H1 (cell line): ENCODE measurements at regions not wholly inside any gene's neighbourhood (a gene's known extent, or its start where the extent isn't known, plus 50 kb on each side); places are given as distances from the start of the nearest gene placed in this dataset.

Source experiments
- CTCF ChIA-PET: fragments of 300-600 bp; sonication (Branson Sonifier 250); formaldehyde crosslinking; loops from one replicate; lab custom pipeline; 2021; ENCODE audit not compliant: partially characterized antibody; lab: Charles Lee
- POLR2A ChIA-PET: fragments of 300-600 bp; sonication (Branson Sonifier 250); formaldehyde crosslinking; loops from one replicate; lab custom pipeline; 2021; ENCODE audit warnings: inconsistent platforms; ENCODE audit not compliant: partially characterized antibody; lab: Charles Lee
- DNase-seq, 2 experiments: peaks; one replicate each; pipeline versions ENCODE4 v3.0.0 to v3.0.0-alpha.2; 2010 to 2022; ENCODE audit warnings: low spot score in 2 of 2, low read depth in 1 of 2, mixed read lengths in 1 of 2
- FAIRE-seq: peaks from 2 replicates; lab custom pipeline; 2011; peaks lifted over from hg19 to GRCh38; lab: Jason Lieb, UNC
- H2AFZ ChIP-seq: 2 replicates; pipeline ENCODE4 v1.8.1; 2012; ENCODE audit warnings: low read length, inconsistent platforms
- H2AK5ac ChIP-seq: 2 replicates; pipeline ENCODE4 v1.6.1; 2013; ENCODE audit warnings: low read depth, low read length
- H2BK120ac ChIP-seq: replicated peaks from 2 replicates; pipeline ENCODE3; 2013; ENCODE audit warnings: low read depth, low read length, inconsistent platforms
- H2BK12ac ChIP-seq: 2 replicates; pipeline ENCODE4 v1.6.1; 2013; ENCODE audit warnings: low read depth, low read length
- H2BK15ac ChIP-seq: 2 replicates; pipeline ENCODE4 v1.6.1; 2013; ENCODE audit warnings: low read length
- H2BK20ac ChIP-seq: 2 replicates; pipeline ENCODE4 v1.6.1; 2013; ENCODE audit warnings: low read length
- H2BK5ac ChIP-seq: 2 replicates; pipeline ENCODE4 v1.6.1; 2013; ENCODE audit warnings: low read depth, low read length
- H3K14ac ChIP-seq: 2 replicates; pipeline ENCODE4 v1.6.1; 2013; ENCODE audit warnings: inconsistent platforms; ENCODE audit not compliant: insufficient read length
- H3K18ac ChIP-seq: 2 replicates; pipeline ENCODE4 v1.6.1; 2013; ENCODE audit warnings: low read length; ENCODE audit errors: extremely low read depth
- H3K23ac ChIP-seq: 2 replicates; pipeline ENCODE4 v1.6.1; 2013; ENCODE audit warnings: inconsistent platforms; ENCODE audit not compliant: insufficient read length
- H3K23me2 ChIP-seq: 2 replicates; pipeline ENCODE4 v1.6.1; 2013; ENCODE audit warnings: low read depth, low read length
- H3K27ac ChIP-seq: 2 replicates; pipeline ENCODE4 v1.6.1; 2011; ENCODE audit warnings: low read depth, low read length, inconsistent platforms
- H3K27me3 ChIP-seq, 4 experiments: replicated peaks in 1 of 4; 1 replicate in 1 of 4; 2 replicates in 3 of 4; pipeline versions ENCODE4 v1.6.1 to v1.8.1; 2011 to 2013; ENCODE audit warnings: low read length in 3 of 4, mild to moderate bottlenecking in 3 of 4, inconsistent platforms in 2 of 4, mixed read lengths in 2 of 4, moderate library complexity in 1 of 4; ENCODE audit not compliant: control insufficient read depth in 3 of 4, insufficient read depth in 3 of 4; ENCODE audit errors: extremely low read depth in 1 of 4
- H3K36me3 ChIP-seq, 4 experiments: 2 replicates each; pipeline versions ENCODE4 v1.6.1 to v1.8.1; 2011 to 2013; ENCODE audit warnings: mild to moderate bottlenecking in 4 of 4, low read length in 3 of 4, moderate library complexity in 2 of 4, control low read depth in 1 of 4, inconsistent platforms in 1 of 4; ENCODE audit not compliant: insufficient read depth in 4 of 4, control insufficient read depth in 2 of 4
- H3K4ac ChIP-seq: replicated peaks from 2 replicates; pipeline ENCODE3; 2013; ENCODE audit warnings: low read length, low read depth, mixed read lengths, inconsistent platforms; ENCODE audit not compliant: insufficient read length
- H3K4me1 ChIP-seq, 4 experiments: replicated peaks in 1 of 4; 1 replicate in 1 of 4; 2 replicates in 3 of 4; pipeline versions ENCODE4 v1.6.1 to v1.8.1; 2011 to 2013; ENCODE audit warnings: low read length in 3 of 4, inconsistent platforms in 2 of 4, mixed read lengths in 1 of 4; ENCODE audit not compliant: insufficient read depth in 4 of 4, control insufficient read depth in 3 of 4
- H3K4me2 ChIP-seq, 2 experiments: 2 replicates each; pipeline versions ENCODE4 v1.6.1 to v1.8.1; 2011 to 2013; ENCODE audit warnings: low read depth in 2 of 2, low read length in 2 of 2, control low read depth in 1 of 2, inconsistent platforms in 1 of 2, mild to moderate bottlenecking in 1 of 2; ENCODE audit not compliant: insufficient read depth in 1 of 2
- H3K4me3 ChIP-seq, 4 experiments: fragments of 200-600, 300-600 bp in 1 of 4; sonication (generic), shearing (Covaris generic), sonication (Bioruptor Twin) in 1 of 4; 2 replicates each; pipeline versions ENCODE4 v1.5.1 to v1.8.1; 2011 to 2016; ENCODE audit warnings: low read length in 4 of 4, low read depth in 3 of 4, control low read depth in 2 of 4, inconsistent platforms in 2 of 4, mild to moderate bottlenecking in 2 of 4, mixed read lengths in 1 of 4, moderate library complexity in 1 of 4; ENCODE audit not compliant: insufficient read depth in 2 of 4; ENCODE audit errors: extremely low read depth in 1 of 4
- H3K56ac ChIP-seq: replicated peaks from 2 replicates; pipeline ENCODE3; 2013; ENCODE audit warnings: low read depth, mild to moderate bottlenecking, mixed read lengths, low read length, inconsistent platforms; ENCODE audit not compliant: insufficient read length
- H3K79me1 ChIP-seq: 2 replicates; pipeline ENCODE4 v1.6.1; 2013; ENCODE audit warnings: low read depth, low read length, control low read depth
- H3K79me2 ChIP-seq, 2 experiments: 2 replicates each; pipeline versions ENCODE4 v1.6.1 to v1.8.1; 2012 to 2013; ENCODE audit warnings: low read length in 2 of 2, mild to moderate bottlenecking in 2 of 2, inconsistent platforms in 1 of 2; ENCODE audit not compliant: insufficient read depth in 2 of 2, control insufficient read depth in 1 of 2
- H3K9ac ChIP-seq, 4 experiments: replicated peaks in 1 of 4; 1 replicate in 1 of 4; 2 replicates in 3 of 4; pipeline versions ENCODE4 v1.6.1 to v1.8.1; 2011 to 2013; ENCODE audit warnings: low read depth in 3 of 4, low read length in 3 of 4, control low read depth in 2 of 4, mild to moderate bottlenecking in 2 of 4, moderate library complexity in 2 of 4, inconsistent platforms in 1 of 4; ENCODE audit errors: extremely low read depth in 1 of 4
- H3K9me3 ChIP-seq, 2 experiments: 2 replicates each; pipeline versions ENCODE4 v1.6.1 to v1.8.1; 2012 to 2013; ENCODE audit warnings: mild to moderate bottlenecking in 2 of 2, moderate library complexity in 2 of 2, control low read depth in 1 of 2, inconsistent platforms in 1 of 2, low read depth in 1 of 2, low read length in 1 of 2, mixed read lengths in 1 of 2; ENCODE audit not compliant: insufficient read depth in 2 of 2
- H4K20me1 ChIP-seq, 2 experiments: replicated peaks in 1 of 2; 2 replicates each; pipeline versions ENCODE3 to v1.8.1; 2011 to 2013; ENCODE audit warnings: inconsistent platforms in 2 of 2, low read length in 2 of 2, mild to moderate bottlenecking in 1 of 2; ENCODE audit not compliant: insufficient read depth in 2 of 2, control insufficient read depth in 1 of 2
- H4K5ac ChIP-seq: 2 replicates; pipeline ENCODE4 v1.6.1; 2013; ENCODE audit warnings: low read length, low read depth, mixed read lengths, inconsistent platforms; ENCODE audit not compliant: insufficient read length
- H4K8ac ChIP-seq: 2 replicates; pipeline ENCODE4 v1.8.0; 2013; ENCODE audit warnings: mild to moderate bottlenecking, moderate library complexity, low read length, inconsistent platforms; ENCODE audit not compliant: insufficient read depth; ENCODE audit errors: extremely low read depth
- H4K91ac ChIP-seq: replicated peaks from 2 replicates; pipeline ENCODE3; 2013; ENCODE audit warnings: low read length, mixed read lengths, inconsistent platforms; ENCODE audit not compliant: insufficient read length
- CREB1 ChIP-seq: IDR thresholded peaks from 2 replicates; pipeline ENCODE4 v1.6.1; 2012; ENCODE audit warnings: inconsistent platforms
- MAFK ChIP-seq: IDR thresholded peaks from 2 replicates; pipeline ENCODE4 v1.6.1; 2012; ENCODE audit warnings: low read depth, mild to moderate bottlenecking, improper control_type of control experiment, low read length
- PHF8 ChIP-seq: fragments of 200-600 bp; sonication (generic); conservative IDR thresholded peaks from 2 replicates; pipeline ENCODE4 v1.7.1; 2012; ENCODE audit warnings: low read depth, mild to moderate bottlenecking, inconsistent platforms, low read length, moderate library complexity
- POLR2AphosphoS5 ChIP-seq: IDR thresholded peaks from 2 replicates; pipeline ENCODE4 v1.6.1; 2011; ENCODE audit warnings: low read depth, low read length
- RNF2 ChIP-seq: fragments of 200-900, 300-1000 bp; sonication (generic); IDR thresholded peaks from 2 replicates; pipeline ENCODE4 v1.7.1; 2016; ENCODE audit warnings: borderline replicate concordance, low read depth, mild to moderate bottlenecking, antibody characterized with exemption, low read length; ENCODE audit not compliant: poor library complexity, severe bottlenecking; ENCODE audit errors: missing control alignments
- SIN3A ChIP-seq, 2 experiments: IDR thresholded peaks in 1 of 2; conservative IDR thresholded peaks in 1 of 2; 2 replicates each; pipeline ENCODE4 v1.6.1; 2011 to 2012; ENCODE audit warnings: low read length in 2 of 2, improper control_type of control experiment in 1 of 2, low read depth in 1 of 2, mild to moderate bottlenecking in 1 of 2
- SUZ12 ChIP-seq: fragments of 200-600 bp; sonication (generic); IDR thresholded peaks from 2 replicates; pipeline ENCODE4 v1.6.1; 2012; ENCODE audit warnings: mild to moderate bottlenecking, inconsistent platforms, low read length, moderate library complexity, mixed read lengths
- WGBS, 2 experiments: shearing (Covaris generic) in 1 of 2; methylation state at CpG; one replicate each; pipeline versions ENCODE4 v1.1.6 to v1.1.7; 2013 to 2015; ENCODE audit warnings: low lambda C conversion rate in 2 of 2, mixed read lengths in 2 of 2, inconsistent platforms in 1 of 2, low coverage in 1 of 2, missing lambda C conversion rate in 1 of 2; ENCODE audit not compliant: insufficient replicate concordance in 2 of 2, insufficient coverage in 1 of 2, insufficient read length in 1 of 2; ENCODE audit errors: extremely low coverage in 1 of 2, missing lambda C conversion rate in 1 of 2; 5-methylcytosine and 5-hydroxymethylcytosine counted together
- TF ChIP-seq, protein P1 (sequence below): IDR thresholded peaks from 2 replicates; pipeline ENCODE4 v1.6.1; 2012; ENCODE audit warnings: low read length, inconsistent platforms
- TF ChIP-seq, protein P2 (sequence below): IDR thresholded peaks from 2 replicates; pipeline ENCODE4 v1.6.1; 2012; ENCODE audit warnings: inconsistent platforms
- TF ChIP-seq, protein P3 (sequence below): IDR thresholded peaks from 2 replicates; pipeline ENCODE4 v1.6.1; 2011; ENCODE audit warnings: low read length, improper control_type of control experiment

- H3K4me3 ChIP-seq, result no peak overlapping the region
- H3K79me1 ChIP-seq, result no peaks in the 10 kb centered on the region
- POLR2A ChIA-PET, result no interaction called here
- no peak overlapping the region for H3K18ac ChIP-seq
- no peak overlapping the region for H3K27ac ChIP-seq
- DNase-seq (no peak), FAIRE-seq (no peak)
- H2AK5ac ChIP-seq, result no peak overlapping the region
- H4K91ac ChIP-seq, result peak overlapping the region; percentile 72
- H2BK15ac ChIP-seq, result no peak overlapping the region
- H3K36me3 ChIP-seq, result no peaks in the 10 kb centered on the region
- no peak overlapping the region for H2BK12ac ChIP-seq
- no peak overlapping the region for H2BK120ac ChIP-seq
- no peak overlapping the region for H3K4me2 ChIP-seq
- H2AFZ ChIP-seq, result no peak overlapping the region
- H3K56ac ChIP-seq, result no peak overlapping the region
- H2BK5ac ChIP-seq, result no peak overlapping the region
- H3K79me2 ChIP-seq, result no peaks in the 10 kb centered on the region
- H3K27me3 ChIP-seq, result no peaks in the 10 kb centered on the region
- no peak overlapping the region for H3K23ac ChIP-seq
- H3K14ac ChIP-seq, result no peak overlapping the region
- no peaks in the 10 kb centered on the region for H4K20me1 ChIP-seq
- H3K4me1 ChIP-seq, result peaks cover 0 to 2% (median 0%) of the 10 kb centered on the region in 4 experiments; a peak in 2 of 7 replicates
- no peak overlapping the region for H4K8ac ChIP-seq
- no peak overlapping the region for H3K4ac ChIP-seq
- H3K9me3 ChIP-seq, result peaks cover 0 to 6% of the 10 kb centered on the region in 2 experiments; a peak in 1 of 4 replicates
- H4K5ac ChIP-seq, result no peak overlapping the region
- H2BK20ac ChIP-seq, result 0 out of 2 replicates have a peak overlapping the region, but pooled peaks have one; percentile 36
- 94% methylated on average over 3 of the region's 3 CpGs; no CpG with 5 or more reads in 1 of the 2 experiments for WGBS, 2 experiments
- CTCF ChIA-PET, result no interaction called here
- H3K9ac ChIP-seq, result no peak overlapping the region
- no peaks in the 10 kb centered on the region for H3K23me2 ChIP-seq
- TF ChIP-seq, protein P1, sequence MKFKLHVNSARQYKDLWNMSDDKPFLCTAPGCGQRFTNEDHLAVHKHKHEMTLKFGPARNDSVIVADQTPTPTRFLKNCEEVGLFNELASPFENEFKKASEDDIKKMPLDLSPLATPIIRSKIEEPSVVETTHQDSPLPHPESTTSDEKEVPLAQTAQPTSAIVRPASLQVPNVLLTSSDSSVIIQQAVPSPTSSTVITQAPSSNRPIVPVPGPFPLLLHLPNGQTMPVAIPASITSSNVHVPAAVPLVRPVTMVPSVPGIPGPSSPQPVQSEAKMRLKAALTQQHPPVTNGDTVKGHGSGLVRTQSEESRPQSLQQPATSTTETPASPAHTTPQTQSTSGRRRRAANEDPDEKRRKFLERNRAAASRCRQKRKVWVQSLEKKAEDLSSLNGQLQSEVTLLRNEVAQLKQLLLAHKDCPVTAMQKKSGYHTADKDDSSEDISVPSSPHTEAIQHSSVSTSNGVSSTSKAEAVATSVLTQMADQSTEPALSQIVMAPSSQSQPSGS, result no peak
- no peak for TF ChIP-seq MAFK
- TF ChIP-seq CREB1, result no peak
- TF ChIP-seq SUZ12, result no peak
- TF ChIP-seq PHF8, result no peak
- TF ChIP-seq RNF2, result no peak
- no peak for TF ChIP-seq POLR2AphosphoS5
- TF ChIP-seq, protein P2, sequence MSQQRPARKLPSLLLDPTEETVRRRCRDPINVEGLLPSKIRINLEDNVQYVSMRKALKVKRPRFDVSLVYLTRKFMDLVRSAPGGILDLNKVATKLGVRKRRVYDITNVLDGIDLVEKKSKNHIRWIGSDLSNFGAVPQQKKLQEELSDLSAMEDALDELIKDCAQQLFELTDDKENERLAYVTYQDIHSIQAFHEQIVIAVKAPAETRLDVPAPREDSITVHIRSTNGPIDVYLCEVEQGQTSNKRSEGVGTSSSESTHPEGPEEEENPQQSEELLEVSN, result no peak
- TF ChIP-seq SIN3A (conservative IDR thresholded peaks at IDR 0.05 in 1 of 2, IDR thresholded peaks at IDR 0.05 in 1 of 2; ENCODE audit: low read depth in 1 of 2, low read length in 2 of 2), result no peak
- TF ChIP-seq, protein P3, sequence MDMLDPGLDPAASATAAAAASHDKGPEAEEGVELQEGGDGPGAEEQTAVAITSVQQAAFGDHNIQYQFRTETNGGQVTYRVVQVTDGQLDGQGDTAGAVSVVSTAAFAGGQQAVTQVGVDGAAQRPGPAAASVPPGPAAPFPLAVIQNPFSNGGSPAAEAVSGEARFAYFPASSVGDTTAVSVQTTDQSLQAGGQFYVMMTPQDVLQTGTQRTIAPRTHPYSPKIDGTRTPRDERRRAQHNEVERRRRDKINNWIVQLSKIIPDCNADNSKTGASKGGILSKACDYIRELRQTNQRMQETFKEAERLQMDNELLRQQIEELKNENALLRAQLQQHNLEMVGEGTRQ, result no peak
Observed at GRCh38 chr2:7676714-7677113, 759.5 kb downstream of the RNF144A start.
